Endometrium (tissue), 2 donors: ENCODE measurements at regions not wholly inside any gene's neighbourhood (a gene's known extent, or its start where the extent isn't known, plus 50 kb on each side); places are given as distances from the start of the nearest gene placed in this dataset.
"Not testable (repeated sequence)": the region's sequence is repeated elsewhere in the genome, so short reads cannot be mapped to it uniquely, and the experiment has no call there.

Experiments
- FAIRE-seq: peaks from 2 replicates; lab custom pipeline; 2012; peaks lifted over from hg19 to GRCh38; lab: Jason Lieb, UNC
- donor health status: control.
- donor health status: control.

GRCh38 chr3:25153136-25153535, 274.9 kb upstream of the RARB start:
- no peak for FAIRE-seq

DNA sequence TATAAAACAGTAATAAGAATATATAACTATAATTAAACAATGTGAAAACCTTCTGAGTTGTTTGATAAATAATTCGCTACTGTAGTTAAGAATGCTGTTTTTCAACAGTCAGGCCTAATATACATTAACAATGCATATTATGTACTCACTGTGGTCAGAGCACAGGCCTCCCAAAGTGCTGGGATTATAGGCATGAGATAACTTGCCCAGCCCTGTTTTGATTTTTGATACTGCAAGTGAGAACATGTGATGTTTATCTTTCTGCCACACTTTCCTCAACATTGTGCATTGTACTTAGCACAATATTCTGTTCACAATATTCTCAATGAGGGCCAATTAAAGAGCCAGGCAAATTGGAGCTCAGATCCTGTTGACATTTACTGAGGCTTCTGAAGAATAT, 274.5 kb upstream of the RARB start:
- FAIRE-seq, result no peak

DNA sequence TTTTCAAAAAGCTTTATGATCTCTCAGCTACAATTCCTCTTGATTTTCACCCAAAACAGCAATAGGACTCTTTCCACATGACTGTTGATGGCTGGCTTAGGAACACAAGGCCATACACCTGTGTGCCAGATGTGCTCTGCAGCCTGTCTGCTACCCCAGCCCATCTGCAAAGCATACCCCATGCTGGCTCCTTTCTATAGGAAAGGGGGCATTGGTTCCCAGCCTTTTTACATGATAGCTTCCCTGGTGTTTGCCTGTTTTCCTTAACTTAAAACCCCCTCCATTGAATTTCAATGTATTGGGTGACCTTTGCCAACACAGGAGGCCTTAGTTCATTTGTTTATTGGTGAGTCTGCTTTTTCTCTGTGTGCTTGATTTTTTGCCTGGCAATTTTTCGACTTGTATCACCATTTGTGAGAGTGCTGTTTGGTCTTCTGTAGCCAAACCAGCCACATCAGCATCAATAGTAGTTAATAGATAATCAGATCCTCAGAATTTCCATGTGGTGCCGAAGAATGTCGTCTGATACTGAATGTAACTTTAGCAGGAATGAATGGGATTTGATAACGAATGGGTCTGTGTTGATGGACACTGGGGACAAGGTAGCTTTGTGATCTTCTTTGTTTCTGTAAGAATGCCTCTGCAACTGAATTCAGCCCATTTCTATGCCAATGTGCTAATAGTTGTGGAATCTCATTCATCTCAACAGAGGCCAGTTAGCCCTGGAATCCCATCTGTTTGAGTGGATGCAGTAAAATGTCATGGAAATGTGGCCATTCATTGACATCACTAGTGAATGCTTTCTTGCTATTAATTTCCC, 272.2 kb upstream of the RARB start:
- FAIRE-seq, result no peak

GRCh38 chr3:25156626-25157025, 271.4 kb upstream of the RARB start:
- FAIRE-seq, result peak; percentile 72

GRCh38 chr3:25165306-25165705, 262.8 kb upstream of the RARB start:
- FAIRE-seq, result no peak

- FAIRE-seq, result no peak
These were observed 262.0 kb upstream of the RARB start for GRCh38 chr3:25166016-25166415.

DNA sequence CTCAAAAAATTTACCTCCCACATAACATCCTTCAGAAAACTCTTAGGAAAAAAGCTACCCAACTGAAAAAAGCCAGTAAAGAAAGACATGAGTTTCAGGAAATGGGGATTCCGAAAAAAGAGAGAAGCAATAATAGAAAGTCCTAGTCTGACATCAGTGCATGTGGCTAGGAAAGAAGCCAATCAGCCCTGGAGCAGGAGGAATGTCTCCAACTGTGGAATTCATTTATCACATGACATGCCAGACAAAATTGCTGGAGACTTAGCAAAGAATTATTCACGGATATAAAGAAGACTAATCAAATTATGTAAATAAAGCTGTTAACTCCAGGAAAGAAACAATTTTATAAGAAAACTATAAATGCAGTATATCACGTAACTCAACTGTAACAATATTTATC, 258.9 kb upstream of the RARB start:
- FAIRE-seq, result no peak

DNA sequence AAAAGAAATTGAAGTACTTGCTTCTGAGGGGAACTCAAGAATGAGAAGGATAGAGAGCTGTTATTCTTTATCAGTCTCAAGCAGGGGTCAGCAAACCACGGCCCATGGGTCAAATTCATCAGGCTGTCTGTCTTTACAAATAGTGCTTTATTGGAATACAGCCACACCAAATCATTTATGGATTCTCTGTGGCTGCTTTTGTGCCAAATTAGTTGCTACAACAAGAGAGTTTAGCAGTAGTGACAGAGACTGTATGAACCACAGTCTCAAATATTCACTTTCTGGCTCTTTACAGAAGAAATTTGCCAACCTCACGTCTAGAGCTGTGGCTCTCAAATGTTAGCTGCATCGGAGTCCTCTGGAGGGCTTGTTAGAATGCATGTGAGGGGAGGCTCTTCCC, 258.0 kb upstream of the RARB start:
- no peak for FAIRE-seq

GRCh38 chr3:25171118-25171807, 256.8 kb upstream of the RARB start:
- FAIRE-seq, result no peak

DNA sequence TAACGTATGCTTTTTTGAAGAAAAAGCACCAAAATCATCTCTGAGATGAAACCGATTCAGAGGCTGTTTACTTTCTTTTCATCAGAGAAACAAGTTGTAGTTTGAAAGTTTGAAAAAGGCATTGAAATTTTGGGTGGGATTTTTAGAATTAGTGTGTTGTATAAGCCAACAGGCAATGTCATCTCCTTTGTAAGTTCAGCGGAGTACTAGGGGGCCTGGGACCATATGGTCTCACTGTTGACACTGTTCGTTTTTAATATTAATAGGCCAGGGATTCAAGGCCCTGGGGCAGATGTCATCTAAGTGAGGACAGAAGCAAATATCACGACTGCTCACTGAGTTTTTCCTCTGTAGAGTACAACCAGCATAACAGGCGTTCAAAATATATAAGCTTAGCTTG, 256.2 kb upstream of the RARB start:
- FAIRE-seq, result no peak

- no peak for FAIRE-seq
These were observed 254.5 kb upstream of the RARB start for GRCh38 chr3:25173606-25174005.

DNA sequence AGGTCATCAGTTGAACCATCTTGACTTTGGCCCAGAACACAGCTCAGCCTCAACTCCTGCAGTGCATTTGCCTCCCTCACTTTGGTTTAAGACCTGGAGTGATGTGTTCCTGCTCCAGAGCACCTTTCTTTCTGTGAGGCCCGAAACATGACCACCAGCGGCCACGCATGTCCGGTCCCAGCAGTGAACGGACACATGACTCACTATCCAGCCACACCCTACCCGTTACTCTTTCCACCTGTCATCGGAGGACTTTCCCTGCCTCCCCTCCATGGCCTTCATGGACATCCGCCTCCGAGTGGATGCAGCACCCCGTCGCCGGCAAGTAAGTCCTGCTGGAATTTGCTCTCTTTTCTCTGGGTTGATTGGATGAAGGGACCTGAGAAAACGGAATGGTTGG, 253.8 kb upstream of the RARB start:
- FAIRE-seq, result no peak

DNA sequence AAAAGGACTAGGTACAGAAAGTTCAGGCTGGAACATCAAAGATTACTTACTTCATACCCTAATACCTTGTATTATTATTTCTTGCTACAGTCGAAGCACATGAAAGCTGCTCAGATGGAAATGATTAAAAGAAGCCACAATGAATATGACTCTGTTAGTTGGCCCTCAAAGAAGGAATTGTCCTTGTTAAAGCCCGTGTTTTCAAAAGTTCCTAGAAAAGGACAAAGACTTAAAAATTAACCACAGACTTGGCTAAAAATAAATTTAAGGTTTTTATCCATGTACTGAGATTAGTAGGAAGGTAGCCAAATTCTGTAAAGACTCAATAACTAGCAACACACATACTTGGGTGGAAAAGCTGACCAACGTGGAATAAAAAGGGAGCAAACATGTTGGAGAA, 251.0 kb upstream of the RARB start:
- FAIRE-seq, result no peak

DNA sequence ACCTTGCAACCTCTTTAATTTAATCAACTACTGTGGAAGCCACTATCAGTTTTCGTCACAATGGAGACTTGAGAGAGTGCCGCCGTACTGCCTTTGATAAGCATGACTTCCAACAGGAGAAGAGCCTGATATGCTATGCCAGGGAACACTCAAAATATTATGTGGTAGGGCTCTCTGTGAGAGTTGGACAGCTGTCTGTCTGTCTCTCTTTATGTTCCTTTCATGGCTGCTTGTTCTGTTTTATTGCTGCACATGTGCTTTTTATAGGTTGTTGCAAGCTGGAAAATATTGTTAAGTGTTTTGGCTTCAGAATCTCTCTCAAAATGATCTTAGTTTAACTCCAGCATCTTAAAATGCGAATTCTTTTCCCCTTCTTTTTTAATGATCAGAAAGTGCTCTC, 249.4 kb upstream of the RARB start:
- no peak for FAIRE-seq

DNA sequence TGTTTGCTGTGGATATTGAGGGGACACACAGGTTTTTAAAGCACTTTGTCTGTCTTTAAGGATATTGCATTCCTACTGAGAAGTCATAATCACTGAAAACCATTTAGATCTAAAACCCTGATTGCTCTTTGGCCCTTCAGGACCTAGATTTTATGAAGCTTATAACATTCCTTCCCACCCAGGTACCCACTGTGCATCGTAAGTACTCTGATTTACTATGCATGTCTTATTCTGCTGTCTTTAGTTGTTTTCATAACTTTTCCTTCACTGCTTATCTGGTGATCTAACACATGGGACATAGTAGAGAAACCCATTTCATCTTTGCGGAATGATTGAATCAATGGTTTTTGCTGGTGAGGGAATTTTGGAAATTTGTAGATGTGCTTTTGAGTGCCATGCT, 247.0 kb upstream of the RARB start:
- no peak for FAIRE-seq

- no peak for FAIRE-seq
These were observed 245.3 kb upstream of the RARB start for GRCh38 chr3:25182794-25183193.

- FAIRE-seq, result no peak
These were observed 243.3 kb upstream of the RARB start for GRCh38 chr3:25184641-25185250.

DNA sequence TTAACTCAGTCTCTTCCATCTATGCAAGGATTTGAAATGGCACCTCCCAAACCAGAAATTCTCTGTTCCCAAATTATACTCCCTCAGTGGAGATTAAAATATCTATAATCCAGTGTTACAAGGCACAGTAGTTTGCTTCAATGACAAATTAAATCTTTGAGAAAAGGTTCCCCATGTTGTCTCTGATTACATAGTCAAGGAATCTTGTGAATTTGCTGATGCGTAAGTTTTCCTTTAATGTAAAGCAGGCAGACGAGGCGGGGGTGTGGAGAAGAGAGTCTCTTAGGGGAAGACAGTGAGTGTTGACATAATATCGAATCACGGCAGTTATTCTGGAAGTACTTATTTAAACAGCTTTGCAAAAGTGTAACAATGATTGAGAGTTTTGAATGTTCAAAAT, 236.4 kb upstream of the RARB start:
- FAIRE-seq, result no peak

- not testable (repeated sequence) for FAIRE-seq
These were observed 228.5 kb upstream of the RARB start for GRCh38 chr3:25199567-25199966.

- FAIRE-seq, result no peak
These were observed 215.3 kb upstream of the RARB start for GRCh38 chr3:25212736-25213135.

DNA sequence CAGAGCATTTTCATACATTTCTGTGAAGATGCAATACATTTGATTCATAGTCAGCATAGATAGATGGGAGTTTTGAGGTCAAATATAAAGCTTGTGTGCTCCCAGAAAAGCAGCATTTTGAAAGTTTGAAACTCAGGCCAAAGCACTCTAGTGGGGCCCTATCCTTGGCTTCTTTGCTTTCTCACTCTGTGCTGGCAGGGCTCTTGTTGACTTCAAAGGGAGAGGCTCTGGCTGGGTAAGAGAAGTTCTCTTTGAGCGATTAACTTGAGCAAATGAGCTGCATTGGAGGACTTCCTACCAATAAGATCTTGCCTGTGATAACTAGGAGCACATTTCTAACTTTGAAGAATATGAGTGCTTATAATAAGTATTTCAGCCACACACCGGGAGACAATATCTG, 214.0 kb upstream of the RARB start:
- no peak for FAIRE-seq

- no peak for FAIRE-seq
These were observed 209.7 kb upstream of the RARB start for GRCh38 chr3:25218362-25218761.

DNA sequence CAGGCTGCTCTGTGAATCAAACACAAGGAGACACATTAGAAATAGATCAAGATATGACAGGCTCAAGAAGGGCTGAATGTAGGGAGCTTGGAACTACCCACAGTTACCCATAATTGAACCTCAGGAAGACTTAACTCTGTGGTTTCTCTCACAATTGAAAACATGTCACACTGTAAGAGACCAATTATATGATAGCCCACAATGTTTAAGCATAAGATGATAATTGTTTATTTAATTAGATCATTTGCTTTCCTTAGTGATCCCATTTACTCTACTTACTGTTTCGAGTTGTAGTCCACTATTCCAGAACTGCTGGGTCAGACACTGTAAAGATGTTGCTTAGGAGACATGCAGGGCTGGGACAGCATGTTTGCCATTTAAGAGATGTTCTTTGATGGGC, 201.3 kb upstream of the RARB start:
- FAIRE-seq, result no peak

- FAIRE-seq, result no peak
These were observed 198.5 kb upstream of the RARB start for GRCh38 chr3:25229586-25229985.
